ENCODE measurements at regions not wholly inside any gene's neighbourhood (a gene's known extent, or its start where the extent isn't known, plus 50 kb on each side); places are given as distances from the start of the nearest gene placed in this dataset.

- TF ChIP-seq ZNF431 (CRISPR knock-in tag; IDR thresholded peaks at IDR 0.05; ENCODE audit: borderline replicate concordance, low read depth) (no peak), POLR2G (IDR thresholded peaks at IDR 0.05; ENCODE audit: low read depth, low read length) (no peak), FOXO4 (CRISPR knock-in tag; conservative IDR thresholded peaks at IDR 0.05) (no peak), EP300 (IDR thresholded peaks at IDR 0.05; ENCODE audit: low read depth in 2 of 2, low read length in 2 of 2) (no peak), EP300 (CRISPR knock-in tag; IDR thresholded peaks at IDR 0.05; ENCODE audit: borderline replicate concordance) (no peak), JUND (CRISPR knock-in tag; IDR thresholded peaks at IDR 0.05) (no peak), GTF2F1 (IDR thresholded peaks at IDR 0.05; ENCODE audit: low read length) (no peak), IRX3 (CRISPR knock-in tag; IDR thresholded peaks at IDR 0.05; ENCODE audit: borderline replicate concordance, low read depth) (no peak), TARDBP (CRISPR knock-in tag; IDR thresholded peaks at IDR 0.05) (no peak), ZBTB2 (CRISPR knock-in tag; IDR thresholded peaks at IDR 0.05; ENCODE audit: low read depth) (no peak), SOX13 (IDR thresholded peaks at IDR 0.05) (no peak), SOX13 (CRISPR knock-in tag; conservative IDR thresholded peaks at IDR 0.05 in 1 of 2, IDR thresholded peaks at IDR 0.05 in 1 of 2) (no peak), BRCA1 (CRISPR knock-in tag; IDR thresholded peaks at IDR 0.05) (no peak)
Measured at GRCh38 chr5:167671176-167671575, 620.3 kb upstream of the WWC1 start.
